ENCODE measurements at regions not wholly inside any gene's neighbourhood (a gene's known extent, or its start where the extent isn't known, plus 50 kb on each side); places are given as distances from the start of the nearest gene placed in this dataset.
A peak's percentile ranks its signal among the peaks of the same experiment; 100 is the strongest.

DNA sequence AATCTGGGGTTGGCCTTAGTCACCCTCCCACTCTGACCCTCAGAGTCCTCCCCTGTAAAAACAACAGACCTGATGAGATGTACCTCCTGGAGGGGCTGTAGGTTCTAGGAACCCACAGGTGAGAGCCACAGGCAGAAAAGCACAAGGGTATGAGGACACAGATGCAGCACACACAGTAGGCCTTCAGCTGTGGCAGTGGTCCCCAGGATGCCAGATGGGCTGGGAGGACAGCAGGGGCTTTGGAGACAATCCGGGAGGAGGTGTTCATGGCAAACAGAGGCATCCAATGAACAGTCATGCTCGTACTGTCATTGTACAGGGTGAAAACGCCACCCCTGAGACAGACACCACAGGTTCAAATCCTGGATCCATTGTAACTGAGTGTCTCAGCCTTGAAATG lies 463.1 kb downstream of the MATN1 start:
- no peak for DNase-seq

DNA sequence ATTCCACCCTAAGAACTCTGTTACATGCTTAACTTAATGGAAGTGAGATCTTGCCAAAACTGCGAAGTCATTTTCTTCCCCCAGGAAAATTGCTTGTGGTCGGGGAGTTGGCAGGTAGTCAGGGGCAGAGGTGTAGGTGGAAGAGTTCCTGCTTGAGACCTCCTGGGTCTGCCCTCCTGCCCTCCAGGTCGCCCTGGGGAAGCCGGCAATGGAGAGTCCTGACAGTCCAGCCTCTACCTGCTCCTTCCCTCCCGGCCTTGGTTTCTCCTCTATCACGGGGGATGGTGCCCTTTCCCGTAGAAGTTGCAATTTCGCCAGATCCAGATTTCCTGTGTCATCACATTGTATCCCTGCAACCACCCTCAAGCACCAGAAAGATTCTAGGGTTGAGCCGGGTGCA lies 463.8 kb downstream of the MATN1 start:
- DNase-seq, result no peak

DNA sequence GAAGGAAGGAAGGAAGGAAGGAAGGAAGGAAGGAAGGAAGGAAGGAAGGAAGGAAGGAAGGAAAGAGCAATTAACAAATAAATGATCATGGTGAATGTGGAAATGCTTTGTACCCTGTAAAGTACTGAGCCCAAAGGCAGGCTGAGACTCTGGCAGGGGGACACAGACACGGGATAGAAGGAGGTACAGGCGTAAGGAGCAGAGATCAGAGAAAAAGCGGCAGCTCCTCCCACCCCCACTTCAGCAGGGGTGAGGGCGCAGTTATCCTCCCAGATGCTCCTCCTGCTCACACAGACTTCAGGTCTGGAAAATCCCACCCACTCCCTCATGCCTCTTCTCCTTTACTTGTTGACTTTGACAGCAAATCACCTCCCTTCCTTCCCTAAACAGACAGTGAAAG lies 464.5 kb downstream of the MATN1 start:
- no peak for DNase-seq

GRCh38 chr1:30258471-30258870 lies 464.9 kb downstream of the MATN1 start:
- no peak for DNase-seq

GRCh38 chr1:30257742-30258380 lies 465.5 kb downstream of the MATN1 start:
- DNase-seq, result peak; percentile 10

DNA sequence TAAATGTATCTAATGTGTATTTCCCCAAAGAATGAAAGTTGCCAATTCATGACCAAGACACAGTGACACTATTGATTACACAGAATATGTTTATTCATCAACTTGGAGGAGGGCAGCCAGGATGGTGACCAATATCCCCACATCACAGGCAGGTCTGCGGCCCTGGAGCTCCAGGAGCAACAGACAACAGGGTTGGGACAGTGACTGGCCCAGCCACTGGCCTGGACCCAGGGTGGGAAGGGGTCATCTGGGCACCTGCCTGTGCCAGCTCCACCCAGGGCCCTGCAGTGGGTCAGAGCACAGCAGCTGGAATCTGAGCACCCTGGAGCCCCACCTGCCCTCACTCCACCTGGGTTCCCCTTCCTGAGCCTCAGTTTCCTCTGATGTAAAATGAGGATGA lies 466.1 kb downstream of the MATN1 start:
- no peak for DNase-seq

DNA sequence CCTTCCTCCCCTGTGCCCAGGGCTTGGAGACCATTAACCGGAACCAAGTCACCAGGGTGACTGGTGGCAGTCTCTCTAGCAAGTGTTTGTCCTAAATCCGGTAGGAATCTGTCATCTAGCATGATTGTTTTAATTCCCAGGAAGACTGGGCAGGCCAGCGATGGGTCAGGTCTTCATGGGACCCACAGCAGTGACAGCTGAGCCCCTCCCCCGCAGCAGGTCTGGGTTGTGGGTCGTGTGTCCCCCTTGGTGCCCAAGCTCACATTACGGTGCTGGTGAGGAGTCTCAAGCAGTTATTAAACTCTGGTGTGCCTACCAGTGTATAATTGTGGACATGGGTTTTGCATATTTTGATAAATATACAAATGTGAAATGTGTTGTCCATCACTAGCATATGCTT lies 466.5 kb downstream of the MATN1 start:
- no peak for DNase-seq

DNA sequence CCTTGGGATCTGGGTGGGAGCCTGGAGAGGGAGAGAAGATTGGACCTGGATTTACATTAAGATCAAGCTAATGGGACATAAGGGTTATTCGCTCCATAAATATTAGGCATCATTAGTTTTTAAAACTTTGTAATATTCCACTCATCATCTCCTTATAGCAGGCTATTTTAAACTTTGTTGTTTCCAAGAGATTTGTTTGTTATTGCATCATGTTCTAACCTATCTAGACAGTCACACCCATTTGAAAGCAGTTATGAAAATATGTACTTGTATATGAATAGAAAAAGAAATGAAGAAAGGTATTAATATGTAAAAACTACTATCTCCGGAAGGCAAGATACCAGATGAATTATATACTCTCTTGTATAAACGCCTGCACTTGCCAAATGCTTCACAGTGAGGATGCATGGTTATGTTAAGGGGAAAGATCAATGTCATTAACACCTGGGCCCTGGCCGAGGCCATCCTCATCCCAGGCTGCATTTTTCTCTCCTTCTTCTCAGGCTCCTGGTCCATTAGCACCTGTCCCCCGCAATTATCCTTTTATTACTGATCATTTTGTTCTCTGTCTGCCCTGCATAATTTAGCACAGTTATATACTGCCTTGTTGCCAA lies 468.2 kb downstream of the MATN1 start:
- DNase-seq, result no peak

DNA sequence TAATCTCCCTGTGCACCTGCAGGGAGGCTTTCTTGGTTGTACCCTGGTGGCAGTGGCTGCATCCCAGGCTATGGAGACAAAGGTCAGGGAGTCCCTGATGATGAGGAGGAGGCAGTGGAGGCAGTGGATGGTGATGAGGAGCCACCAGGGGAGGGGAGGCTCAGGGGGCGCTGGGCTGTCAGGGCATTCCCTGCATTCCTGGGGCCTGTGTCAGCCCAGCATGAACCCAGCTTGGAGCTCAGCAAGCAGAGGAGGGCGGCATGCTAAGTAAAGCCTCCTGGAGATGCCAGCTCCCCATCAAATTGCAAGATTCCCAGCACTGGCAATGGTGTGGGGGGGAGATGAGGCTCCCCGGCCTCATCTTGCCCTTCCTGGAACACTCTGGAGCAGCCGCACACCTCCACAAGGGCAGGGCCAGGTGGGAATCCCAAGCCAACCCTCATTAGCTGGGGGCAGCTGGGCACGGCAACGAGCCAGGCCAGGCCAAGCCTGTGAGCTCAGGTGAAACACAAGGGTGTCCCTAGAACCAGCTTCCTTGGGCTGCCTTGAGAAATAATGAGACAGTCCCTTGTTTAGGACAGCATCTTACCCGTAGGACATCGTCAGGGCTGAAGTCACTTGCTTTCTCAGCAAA lies 469.5 kb downstream of the MATN1 start:
- no peak for DNase-seq

DNA sequence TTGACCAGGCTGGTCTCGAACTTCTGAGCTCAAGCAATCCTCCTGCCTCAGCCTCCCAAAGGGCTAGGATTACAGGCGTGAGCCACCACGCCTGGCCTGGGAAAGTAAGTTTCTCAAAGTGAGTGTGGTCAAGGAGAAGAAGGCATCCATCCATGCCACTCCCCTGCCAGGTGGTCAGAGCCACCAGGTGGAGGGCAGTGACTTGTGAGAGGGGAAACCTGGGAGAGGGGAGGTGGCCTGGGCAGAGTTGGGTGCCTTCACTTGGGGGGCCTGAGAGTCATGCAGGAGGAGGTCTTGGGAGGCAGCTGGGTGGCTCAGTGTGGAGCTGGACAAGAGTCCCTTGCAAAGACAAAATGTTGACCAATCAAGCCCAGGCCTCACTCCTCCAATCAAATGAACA lies 470.0 kb downstream of the MATN1 start:
- DNase-seq, result no peak

GRCh38 chr1:30250984-30251850 lies 472.2 kb downstream of the MATN1 start:
- no peak for DNase-seq

DNA sequence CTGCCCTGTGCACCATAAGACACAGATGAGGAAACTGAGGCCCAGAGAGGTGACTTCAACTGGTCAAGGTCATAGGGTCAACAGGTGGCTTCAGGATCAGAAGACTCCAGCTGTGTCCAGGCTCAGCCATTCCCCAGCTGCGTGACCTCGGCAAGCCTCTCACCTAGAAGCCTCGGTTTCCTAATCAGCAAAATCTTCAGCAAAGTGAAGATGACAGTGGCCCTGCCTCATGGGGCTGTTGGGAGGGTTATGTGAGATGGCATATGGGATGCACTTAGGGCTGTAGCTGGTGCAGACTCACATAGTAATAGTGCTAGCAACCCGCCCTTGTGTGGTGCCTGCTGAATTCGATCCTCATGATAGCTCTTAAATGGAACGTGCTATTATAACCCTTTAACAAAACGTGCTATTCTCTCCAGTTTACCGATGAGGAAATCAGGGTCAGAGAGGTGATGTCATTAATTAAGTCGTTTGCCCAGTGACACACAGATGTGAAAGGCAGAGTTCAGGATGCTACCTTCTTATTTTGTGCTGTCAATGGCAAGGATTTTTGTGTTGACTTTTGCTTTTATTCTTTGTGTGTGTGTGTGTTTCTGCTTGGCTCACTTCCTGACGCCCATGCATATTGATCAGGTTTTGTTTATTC lies 472.9 kb downstream of the MATN1 start:
- DNase-seq, result peak; percentile 39

GRCh38 chr1:30249446-30250337 lies 473.7 kb downstream of the MATN1 start:
- no peak for DNase-seq

DNA sequence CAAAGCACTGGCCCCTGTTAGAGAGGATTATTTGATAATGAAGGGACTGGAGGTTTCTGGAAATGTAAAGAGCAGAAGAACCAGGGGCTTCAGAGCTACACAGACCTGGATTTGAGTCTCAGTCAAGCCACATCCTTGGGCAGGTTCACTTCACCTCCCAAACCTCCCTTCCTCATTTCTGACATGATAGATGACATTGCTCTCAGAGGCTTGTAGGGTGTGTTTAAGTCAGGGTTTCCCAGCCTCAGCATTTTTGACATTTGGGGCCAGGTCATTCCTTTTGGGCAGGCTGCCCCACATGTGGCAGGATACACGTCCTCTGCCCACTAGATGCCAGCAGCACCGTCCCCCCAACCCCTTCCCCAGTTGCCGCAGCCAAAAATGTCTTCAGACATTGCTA lies 474.6 kb downstream of the MATN1 start:
- DNase-seq, result no peak

GRCh38 chr1:30248373-30248772 lies 475.0 kb downstream of the MATN1 start:
- DNase-seq, result no peak

DNA sequence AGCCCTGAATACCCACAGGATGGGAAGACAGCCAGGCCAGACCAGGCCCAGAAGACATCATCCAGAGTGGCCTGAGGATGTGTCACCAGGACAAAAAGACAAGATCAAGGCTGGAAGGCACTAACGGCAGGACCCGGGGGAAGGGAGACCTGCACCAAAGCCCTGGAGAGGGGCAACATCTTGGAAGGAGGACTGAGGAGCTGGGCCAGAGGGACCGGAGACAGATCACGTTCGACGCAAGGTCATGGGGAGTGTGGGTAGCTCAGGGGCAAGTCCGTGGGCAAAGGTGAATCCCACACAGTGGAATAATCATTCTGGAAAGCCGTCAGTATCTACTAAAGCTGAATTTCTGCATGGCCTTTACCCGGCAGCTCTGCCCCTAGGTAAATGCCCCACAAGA lies 478.6 kb downstream of the MATN1 start:
- DNase-seq, result no peak

- peak; percentile 81 for DNase-seq
These were observed 480.5 kb downstream of the MATN1 start for GRCh38 chr1:30242722-30243457.

DNA sequence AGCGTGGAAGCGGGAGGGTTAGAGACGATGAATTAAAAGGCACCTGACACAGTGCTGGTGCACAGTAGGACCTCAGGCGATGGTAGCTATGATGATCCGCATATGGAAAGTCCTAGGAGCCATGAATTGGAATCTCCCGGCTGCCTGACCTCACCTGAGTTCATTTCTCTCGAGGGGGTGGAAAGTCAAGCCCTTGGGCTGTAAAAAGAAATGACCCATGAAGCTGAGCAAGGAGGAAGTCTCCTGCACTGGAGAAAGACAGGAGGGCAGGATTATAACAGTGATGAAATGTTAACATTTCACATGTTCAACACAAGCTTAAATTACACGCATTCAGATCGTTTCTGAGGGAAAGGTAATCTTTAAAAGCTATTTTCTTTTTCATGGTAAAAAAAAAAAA lies 481.2 kb downstream of the MATN1 start:
- no peak for DNase-seq

DNA sequence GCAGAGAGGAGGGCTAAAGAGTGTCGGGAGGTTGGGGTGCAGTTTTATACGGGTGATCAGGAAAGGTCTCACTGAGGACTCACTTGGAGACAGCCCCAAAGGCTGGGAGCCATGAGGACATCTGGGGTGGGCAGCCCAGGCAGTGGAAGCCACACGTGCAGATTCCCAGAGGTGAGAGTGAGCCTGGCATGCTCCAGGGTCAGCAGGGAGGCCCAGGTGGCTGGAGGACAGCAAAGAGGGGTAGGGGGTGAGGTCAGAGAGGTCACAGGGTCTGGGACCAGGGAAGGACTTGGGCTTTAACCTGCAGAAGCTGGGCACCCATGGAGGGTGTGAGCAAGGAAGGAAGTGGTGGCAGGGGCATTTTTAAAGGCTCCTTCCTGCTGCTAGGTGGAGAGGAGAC lies 481.7 kb downstream of the MATN1 start:
- no peak for DNase-seq

GRCh38 chr1:30234091-30234490 lies 489.3 kb downstream of the MATN1 start:
- no peak for DNase-seq

GRCh38 chr1:30232288-30232899 lies 491.0 kb downstream of the MATN1 start:
- DNase-seq, result peak; percentile 11
